NCI-H1436 (cell line): ENCODE measurements at regions not wholly inside any gene's neighbourhood (a gene's known extent, or its start where the extent isn't known, plus 50 kb on each side); places are given as distances from the start of the nearest gene placed in this dataset.

Source experiments
- DNase-seq: peaks from one replicate; lab custom pipeline; 2025; lab: John Stamatoyannopoulos, UW

DNA sequence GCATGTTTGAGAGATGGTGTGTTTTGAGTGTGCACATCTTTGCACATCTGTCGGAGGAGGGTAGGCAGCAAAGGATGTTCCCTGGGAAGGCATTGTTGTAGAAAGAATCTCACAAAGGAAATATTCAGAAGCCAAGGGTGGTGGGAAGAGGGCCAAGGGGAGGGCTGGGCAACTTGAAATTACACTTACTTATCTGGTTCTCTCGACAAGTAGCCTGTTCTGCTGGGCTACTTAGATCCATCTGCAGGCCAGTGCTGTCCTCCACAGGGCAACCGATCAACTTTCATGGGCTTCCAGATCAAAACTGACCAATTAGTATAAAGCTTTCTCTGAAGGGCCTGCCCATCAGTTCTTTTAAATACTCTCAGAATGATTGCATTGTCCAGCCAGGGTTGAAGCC is 495.2 kb downstream of the GADD45G start:
- no peak for DNase-seq

DNA sequence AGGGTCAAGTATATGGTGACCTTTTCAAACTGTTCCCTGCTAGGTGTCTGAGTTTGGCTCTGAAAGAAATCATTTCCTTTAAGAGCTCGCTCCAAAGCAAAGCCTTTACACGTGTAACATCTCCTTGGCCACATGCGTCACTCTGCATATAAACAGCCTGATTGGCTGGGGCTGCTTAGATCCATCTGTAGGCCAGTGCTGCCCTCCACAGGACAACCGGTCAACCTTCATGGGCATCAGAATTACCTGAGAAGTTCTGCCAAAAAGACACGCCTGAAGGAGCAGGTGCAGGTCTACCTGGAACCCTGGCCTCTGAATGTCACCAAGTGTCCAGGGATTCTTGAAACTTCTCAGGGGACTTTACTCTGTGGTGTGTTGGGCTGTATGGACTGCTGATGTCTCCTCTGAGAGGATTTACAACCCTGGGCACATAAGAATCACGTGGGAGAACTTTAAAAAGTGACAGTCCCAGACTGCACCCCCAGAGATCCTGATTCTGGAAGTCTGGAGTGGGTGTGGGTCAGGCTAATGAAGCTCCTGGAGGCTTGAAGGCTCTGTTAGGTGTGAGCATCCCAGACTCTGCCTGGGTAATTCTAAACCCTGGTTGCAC is 497.6 kb downstream of the GADD45G start:
- DNase-seq, result peak; percentile 88

DNA sequence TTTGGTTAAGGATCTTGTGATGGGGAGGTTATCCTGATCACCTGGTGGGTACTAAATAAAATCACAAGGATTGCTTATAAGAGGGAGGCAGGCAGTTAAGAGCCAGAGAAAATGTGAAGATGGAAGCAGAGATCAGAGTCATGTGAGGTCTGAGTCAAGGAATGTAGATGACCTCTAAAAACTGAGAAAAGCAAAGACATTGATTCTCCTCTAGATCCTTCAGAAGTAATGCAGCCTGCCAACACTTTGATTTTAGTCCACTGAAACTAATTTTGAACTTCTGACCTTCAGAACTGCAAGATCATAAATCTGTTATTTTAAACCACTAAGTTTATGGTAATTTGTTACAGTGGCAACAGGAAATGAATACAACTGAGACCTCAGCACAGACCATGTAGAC is 499.0 kb downstream of the GADD45G start:
- DNase-seq, result no peak

DNA sequence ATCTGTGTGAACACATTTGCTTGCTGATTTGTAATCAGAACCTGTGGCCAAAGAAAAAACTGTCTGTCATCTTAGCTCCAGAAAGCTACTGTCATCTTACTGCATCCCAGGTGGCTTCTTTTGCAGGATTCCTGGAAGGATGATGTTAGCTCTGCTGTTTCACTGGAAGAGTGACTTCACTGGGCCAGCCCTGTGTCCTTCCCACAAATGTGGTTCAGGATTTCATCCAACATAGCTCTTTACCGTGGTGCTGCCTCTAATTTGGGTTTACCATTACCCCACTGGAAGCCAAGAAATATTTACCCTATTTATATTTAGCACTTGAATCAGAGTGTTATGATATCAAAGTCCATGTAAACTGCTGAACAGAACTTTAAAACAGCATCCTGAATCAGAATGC is 501.0 kb downstream of the GADD45G start:
- DNase-seq, result no peak

DNA sequence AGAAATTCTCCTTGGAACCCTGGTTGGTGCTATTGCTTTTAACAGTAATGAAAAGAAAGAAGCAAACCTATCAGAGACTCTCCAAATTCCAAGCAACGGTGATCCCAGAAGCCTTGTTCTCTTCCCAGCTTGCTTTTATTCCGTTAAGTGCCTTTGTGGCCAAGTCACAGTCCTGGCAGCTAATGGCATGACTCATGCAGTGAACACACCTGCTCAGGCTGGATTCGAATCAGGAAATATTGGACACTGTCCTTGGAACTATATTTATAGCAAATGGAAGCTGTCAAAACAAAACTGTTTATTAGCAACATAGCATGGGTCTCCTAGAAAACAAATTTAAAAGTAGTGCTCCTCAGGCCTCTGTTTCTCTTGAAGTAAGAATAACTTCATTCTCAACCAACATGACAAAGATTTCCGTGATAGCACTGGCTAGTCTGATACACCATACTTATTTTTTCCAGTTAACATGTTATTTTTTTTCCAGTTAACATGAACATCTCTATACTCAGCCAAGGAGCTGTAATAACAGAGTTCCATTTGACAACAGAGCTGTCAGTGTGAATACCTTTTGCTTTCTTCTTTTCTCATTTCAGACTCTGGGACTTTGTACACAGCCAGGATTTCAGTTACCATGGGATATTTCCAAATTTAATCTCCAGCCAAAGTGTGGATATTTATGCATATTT is 502.4 kb downstream of the GADD45G start:
- DNase-seq, result peak; percentile 4

DNA sequence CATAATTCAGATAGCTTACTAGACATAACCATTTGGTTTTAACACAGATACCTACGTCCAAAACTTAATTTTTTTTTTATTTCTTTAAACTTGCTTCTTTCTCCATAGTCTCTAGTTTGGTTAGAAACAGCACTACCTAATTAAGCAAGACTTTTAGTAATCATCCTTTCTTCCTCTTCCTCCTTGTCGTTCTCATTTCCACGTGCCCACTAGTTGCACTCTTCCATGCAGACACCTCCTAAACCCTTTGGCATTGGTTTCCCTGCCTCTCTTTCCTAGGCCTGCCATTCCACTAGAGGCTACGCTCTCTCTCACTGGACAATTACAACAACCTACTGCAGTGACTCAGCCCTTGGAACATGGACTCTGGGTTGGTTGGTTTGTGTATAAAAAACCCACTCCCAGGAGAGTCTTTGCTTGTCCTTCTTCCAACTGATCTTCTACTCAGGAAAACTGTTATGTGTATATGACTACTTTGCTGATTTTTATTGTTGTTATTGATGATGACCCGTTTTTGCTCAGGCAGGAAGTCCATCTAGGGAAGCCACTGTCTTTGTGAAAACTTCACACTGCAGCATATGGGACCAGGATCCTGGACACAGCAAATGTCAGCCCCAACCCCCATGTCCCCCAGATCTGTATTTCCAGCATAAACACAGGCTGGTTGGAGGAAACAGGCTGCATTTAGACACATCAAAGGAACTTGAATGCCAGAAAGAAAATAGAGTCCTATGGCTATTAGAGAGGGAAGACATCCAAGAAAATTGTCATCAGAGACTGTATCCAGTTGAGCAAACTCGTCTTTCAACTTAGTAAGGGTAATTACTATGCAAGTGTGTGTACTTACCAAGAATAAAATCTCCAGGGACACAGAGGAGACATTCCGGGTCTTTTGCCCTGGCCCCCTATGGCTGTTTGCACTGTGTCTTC is 503.2 kb downstream of the GADD45G start:
- no peak for DNase-seq

DNA sequence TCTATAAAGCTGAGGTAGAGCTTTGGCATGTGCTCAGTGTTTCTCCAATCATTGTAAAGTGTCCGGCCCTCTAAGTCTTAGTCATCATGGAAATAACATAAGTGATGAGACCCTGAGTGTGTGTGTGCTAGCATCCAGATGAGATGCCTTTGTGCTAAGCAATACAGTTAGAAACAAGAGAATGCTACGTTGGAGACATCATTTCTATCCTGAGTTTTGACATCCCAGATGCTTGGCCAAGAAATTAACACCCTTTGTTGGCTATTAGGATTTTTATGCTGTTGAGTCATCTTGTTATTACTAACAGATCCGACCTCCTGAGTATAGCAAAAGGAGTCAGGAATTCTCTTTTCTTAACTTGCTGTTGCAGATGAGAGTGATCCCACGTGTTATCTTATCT is 508.0 kb downstream of the GADD45G start:
- no peak for DNase-seq

DNA sequence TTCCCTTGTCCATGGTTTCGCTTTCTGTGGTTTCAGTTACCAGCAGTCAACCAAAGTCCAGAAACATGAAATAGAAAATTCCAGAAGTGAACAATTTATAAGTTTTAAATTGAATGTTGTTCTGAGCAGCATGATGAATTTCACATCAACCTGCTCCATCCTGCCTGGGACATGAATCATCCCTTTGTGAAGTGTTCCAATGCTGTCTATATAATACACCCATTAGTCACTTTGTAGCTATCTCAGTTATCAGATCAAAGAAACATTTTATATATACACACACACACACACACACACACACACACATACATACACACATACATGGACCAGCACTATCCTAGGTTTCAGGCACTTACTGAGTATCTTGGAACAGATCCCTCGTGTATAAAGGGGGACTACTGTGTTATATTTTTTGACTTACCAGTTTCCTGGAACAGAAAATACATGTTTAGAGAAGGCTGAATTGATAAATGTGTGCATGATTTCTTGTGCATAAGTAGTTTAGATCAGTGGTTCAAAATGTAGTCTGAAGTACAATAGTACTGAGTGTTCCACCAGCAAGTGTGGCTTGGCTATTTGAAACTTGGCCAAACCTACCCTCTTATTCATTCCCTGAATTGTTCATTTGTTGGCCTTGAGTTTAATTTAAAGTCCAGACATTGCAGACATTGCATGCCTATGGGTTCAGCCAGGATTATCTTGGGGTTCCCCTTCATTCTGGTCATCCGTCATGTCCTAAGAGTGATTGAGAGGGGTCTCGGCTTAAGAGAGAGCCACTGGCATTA is 510.0 kb downstream of the GADD45G start:
- no peak for DNase-seq

DNA sequence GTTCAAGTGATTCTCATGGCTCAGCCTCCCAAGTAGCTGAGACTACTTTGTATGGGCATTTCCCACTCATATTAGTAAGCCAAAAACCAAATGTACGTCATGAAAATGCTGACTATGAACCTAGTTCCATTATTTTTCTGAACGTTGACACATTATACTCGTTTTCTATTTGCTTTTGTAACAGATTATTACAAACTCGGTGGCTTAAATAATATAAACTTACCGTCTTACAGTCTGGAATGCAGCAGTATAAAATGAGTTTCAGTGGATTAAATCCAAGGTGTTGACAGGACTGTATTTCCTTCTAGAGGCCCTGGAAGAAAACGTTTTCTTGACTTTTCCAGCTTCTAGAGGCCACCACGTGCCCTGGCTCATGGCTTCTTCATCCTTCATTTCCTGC is 517.0 kb downstream of the GADD45G start:
- DNase-seq, result no peak

DNA sequence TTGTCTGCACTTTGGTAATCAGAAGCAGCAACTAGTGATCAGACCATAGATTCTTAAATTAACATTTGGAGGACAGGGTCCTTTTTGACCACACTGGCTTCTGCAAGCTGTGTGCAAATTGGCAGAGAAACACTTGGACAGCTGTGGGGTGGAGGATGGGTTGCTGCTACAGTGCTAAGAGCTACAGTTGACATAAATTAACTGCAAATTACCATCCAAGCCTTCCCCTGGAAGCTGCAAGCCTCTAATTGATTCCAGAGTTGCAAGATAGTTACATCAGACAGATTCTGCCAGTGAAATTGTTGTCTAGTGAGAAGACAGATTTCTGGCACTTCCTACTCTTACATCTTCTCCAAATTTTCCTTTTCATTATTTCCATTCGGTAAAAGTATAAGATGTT is 517.7 kb downstream of the DIRAS2 start:
- DNase-seq, result peak; percentile 72

DNA sequence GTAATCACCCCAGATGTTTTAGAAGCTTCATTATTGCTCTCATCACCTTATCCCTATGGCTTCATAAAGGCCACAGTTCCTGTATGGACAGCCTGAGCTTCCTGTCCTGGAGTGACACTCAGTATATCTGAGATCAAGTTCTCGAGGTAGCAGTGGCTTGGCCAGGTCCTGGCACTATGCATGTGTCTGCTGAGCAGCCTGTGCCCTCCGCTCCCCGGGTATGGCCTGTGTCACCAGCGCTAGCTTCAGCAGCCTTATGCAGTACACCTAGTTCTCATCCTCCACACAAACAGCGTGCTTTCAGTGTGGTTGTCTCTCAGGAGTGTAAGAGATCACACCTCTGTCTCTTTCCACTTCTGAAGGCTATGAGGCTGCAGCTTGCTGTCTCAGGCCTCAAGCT is 514.7 kb downstream of the DIRAS2 start:
- DNase-seq, result no peak

DNA sequence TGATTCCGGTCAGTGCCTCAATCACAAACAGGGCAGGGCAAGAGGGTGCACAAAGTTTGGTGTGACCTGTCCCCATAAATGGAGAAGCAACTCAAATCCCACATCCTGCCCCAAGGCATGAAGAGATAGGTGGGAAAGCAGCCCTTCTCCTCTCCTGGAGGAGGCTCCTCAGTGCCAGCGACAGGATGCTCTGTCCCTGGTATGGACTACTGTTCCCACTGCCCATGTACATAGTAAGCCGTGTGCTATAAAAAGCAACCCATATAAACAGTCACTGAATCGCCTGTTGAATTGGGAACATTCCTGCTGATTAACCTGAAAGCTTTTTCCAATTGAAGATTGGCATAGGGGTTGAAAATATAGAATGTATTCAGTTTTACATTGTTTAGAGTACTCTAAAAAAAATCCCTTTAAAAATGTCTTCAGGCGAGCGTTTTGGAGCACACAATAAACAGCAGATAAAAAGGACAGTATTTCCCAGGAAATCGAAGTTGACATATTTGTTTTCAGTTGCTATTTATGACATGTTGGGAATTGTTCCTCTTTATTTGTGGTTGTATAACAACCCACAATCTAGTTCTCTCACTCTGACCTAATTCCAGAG is 513.9 kb downstream of the DIRAS2 start:
- DNase-seq, result no peak

DNA sequence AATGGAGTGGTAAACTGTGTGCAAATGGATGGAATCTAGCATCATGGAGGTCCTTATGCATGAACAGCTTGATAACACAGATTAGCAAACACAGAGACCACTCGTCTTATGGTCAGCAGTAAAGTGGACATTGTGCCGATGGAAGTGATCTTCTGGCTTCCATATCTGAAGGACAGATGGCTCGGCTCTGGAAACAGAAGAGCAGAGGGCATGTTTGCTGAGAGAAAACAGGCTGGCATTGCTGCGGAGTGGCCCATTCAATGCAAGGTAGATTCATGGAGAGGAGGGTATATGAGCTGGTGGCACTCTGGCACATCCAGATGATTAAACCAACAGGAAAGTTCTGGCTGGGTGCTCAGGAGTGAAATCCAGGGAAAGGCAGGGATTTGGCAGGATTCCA is 513.2 kb downstream of the DIRAS2 start:
- DNase-seq, result no peak

DNA sequence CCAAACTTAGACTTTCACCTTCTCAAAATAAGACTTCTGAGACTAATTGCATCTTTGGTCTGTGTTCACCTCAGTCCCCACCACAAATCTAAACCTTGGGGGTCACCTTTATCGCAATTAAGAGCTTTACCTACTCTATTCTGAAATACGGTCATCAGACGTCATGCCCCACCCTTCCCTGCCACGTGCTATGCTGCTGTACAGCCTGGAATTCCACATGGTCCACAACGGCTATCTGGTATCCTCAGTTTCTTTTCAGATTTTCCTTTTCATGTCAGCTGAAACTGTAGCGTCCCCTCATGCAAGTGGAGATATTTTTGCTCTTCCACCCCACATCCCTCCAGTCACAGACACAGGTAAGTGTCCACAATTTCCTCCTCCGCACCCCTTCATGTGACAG is 511.1 kb downstream of the DIRAS2 start:
- DNase-seq, result no peak

DNA sequence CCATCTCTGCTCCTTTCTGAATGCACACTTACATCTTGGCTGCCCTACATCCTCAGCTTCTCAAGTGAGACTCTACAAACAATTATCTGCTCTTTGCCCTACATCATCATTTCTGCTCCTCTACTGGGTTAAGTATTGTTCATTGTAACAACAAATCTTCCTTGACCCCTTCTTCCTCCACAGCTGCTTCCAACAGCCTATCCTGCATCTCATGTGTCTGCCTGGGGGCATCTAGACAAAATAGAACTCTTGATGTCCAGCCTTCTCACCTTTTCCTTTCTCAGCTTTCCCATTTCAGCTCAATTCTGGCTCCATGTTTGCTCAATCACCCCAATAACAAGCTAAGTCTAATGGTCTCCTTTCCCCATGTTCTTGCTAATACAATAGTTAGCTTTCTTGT is 509.8 kb downstream of the DIRAS2 start:
- DNase-seq, result no peak

DNA sequence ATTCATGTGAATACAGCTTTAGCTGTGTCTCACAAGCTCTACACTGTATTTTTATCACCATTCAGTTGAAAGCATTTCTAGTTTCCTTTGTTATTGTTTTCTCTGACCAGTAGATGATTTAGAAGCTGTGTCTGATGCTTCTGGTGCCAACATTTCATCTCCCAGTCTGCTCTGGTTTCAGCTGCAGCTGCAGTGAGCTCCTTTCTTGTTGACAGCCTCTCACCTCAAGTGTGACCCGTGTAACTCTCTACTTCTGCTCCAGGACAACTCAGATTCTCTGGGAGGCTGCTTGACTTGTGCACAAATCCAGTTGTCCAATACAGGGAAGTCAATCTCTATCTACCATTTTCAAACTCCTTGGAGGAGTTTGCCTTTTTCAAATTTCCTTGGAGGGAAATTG is 504.8 kb downstream of the DIRAS2 start:
- DNase-seq, result no peak

DNA sequence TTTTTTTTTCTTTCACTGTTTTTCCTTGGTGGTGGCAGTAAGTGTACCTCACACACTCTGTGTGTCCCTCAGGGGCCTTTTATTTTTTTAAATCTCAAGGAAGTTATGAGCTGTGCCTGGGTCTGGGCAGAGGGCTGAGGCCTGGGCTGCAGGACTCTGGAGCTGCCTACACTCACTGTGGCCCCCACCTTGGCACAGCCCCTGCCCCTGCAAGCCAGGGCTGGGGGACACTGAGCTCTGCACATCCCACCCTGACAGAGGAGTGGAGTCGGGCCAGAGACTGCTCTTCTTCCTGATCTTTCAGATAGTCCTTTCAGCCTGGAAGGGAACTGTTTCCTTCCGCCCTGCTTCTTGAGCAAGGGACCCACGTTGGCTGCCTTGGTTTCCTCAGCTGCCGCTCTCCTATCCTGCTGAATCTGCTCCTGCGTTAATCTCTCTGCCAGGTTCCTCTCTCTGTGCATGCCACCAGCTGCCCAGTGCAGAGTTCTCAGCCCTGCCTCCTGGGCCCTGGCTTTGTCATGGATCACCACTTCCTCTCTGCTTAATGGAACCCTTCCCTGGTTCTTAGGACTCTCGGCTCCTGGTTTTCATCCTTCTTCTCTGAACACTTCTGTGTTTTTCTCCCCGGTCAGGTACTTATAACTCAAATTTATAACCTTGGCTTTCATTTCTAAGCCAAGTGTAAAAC is 502.3 kb downstream of the DIRAS2 start:
- no peak for DNase-seq

DNA sequence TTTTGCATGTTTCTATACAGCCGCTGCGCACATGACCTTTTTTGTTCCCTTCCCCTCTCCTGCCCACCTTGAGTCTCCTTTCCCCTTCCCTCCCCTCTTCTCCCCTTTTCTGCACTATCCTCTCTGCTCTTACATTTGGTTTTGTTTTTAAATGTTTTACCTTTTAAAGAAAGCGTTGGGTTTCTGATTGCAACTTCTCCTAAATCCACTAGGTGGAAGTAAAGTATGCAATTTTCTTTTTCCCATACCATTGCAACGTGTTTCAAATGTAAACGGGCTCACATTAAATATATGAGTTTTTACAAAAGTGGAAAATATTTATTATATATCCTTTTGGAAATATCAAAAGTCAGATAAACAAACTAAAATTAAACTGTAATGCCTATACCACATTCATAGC is 500.9 kb downstream of the DIRAS2 start:
- DNase-seq, result peak; percentile 47

DNA sequence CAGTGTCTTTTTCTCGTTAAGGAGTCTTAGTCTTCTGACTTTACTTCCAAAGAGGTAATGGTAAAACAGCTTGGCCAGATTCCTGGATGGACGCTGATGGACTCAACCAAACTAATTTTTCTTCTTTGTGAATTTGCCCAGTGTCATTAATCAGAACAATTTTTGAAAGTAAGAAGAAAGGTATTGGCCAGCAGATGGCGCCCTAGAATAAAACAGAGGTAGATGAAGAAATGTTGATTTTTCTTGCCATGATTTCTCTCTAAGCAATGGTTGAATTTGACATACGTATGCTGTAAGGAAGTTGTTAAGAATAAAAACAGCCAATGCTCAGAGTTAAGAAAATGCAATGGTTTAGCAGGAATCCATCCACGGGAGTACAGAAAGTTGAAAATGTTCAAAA is 500.0 kb downstream of the DIRAS2 start:
- DNase-seq, result peak; percentile 36

DNA sequence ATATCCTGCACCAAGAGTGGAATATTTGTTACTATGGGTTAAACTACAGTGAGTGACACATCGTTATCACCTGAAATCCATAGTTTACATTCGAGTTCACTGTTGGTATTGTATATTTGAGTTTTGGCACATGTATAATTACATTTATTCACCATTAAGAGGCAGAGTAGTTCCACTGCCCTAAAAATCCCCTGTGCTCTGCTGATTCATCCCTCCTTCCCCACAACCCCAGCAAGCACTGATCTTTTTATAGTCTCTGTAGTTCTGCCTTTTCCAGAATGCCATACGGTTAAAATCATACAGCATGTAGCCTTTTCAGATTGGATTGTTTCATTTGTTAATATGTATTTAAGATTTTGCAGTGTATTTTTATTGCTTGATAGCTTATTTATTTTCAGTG is 495.2 kb downstream of the DIRAS2 start:
- DNase-seq, result no peak

DNA sequence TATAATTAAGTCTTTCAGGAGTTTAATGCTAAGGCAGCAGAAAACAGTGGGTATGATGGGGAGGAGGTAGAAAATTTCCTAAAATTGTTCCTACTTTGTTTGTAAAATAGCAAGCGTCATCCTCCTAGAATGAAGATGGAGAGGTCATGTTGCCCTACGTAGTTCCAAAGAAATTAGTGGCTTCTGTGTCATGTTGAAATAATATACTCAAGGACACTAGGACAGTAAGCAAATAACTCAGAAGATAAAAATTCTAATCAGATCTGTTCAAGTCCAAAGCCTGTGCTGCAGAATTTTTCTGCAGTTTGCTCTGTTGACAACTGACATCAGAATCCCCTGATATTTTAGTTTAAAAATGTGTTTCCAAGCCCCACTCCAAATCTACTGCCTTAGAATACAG is 486.3 kb downstream of the DIRAS2 start:
- no peak for DNase-seq
